ENCODE measurements at regions not wholly inside any gene's neighbourhood (a gene's known extent, or its start where the extent isn't known, plus 50 kb on each side); places are given as distances from the start of the nearest gene placed in this dataset.

DNA sequence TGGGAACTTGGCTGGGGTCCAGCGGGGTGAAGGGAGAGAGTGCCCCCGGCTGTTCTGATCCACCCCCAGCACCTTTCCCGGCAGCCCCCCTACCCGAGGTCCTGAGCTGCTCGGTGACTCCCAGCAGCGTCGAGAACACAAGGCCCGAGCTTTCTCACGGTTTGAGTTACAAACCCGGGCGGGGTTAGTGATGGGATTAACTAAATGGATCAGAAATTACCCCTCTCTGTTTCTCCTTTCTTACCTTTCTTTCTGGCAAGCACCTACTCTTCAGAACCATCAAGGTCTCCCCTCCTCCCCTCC is 139.4 kb upstream of the GPC1 start:
- TF ChIP-seq, protein P1, sequence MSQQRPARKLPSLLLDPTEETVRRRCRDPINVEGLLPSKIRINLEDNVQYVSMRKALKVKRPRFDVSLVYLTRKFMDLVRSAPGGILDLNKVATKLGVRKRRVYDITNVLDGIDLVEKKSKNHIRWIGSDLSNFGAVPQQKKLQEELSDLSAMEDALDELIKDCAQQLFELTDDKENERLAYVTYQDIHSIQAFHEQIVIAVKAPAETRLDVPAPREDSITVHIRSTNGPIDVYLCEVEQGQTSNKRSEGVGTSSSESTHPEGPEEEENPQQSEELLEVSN (IDR thresholded peaks at IDR 0.05) = no peak
- TF ChIP-seq KDM4A (IDR thresholded peaks at IDR 0.05; ENCODE audit: low read depth, low read length, severe bottlenecking) (no peak), HDAC6 (IDR thresholded peaks at IDR 0.05; ENCODE audit: low read depth, low read length) (no peak), ZNF274 (IDR thresholded peaks at IDR 0.05; ENCODE audit: borderline replicate concordance, extremely low read depth, low read length) (no peak)
- H3K23ac ChIP-seq (ENCODE audit: insufficient read length) = no peak overlapping the region
- no peak overlapping the region for H4K5ac ChIP-seq (ENCODE audit: insufficient read length, low read depth, low read length)
- no peak overlapping the region for H3K27ac ChIP-seq (ENCODE audit: low read depth, low read length)
- H2BK5ac ChIP-seq (ENCODE audit: low read depth, low read length) = no peak overlapping the region
- no peak overlapping the region for H3K56ac ChIP-seq (replicated peaks; ENCODE audit: insufficient read length, low read depth, low read length)
- POLR2A ChIA-PET (ENCODE audit: partially characterized antibody) = no interaction called here
- no peak overlapping the region for H3K9ac ChIP-seq (replicated peaks in 1 of 4; ENCODE audit: extremely low read depth in 1 of 4, low read depth in 3 of 4, low read length in 3 of 4)
- peaks cover 0 to 14% (median 9%) of the 10 kb centered on the region in 4 experiments; a peak in 5 of 7 replicates for H3K4me1 ChIP-seq (replicated peaks in 1 of 4; ENCODE audit: control insufficient read depth in 3 of 4, insufficient read depth in 4 of 4, low read length in 3 of 4)
- no peak for FAIRE-seq
- DNase-seq (ENCODE audit: low read depth in 1 of 2, low spot score in 2 of 2) = no peak
- H2BK20ac ChIP-seq (ENCODE audit: low read length) = no peak overlapping the region
- CTCF ChIA-PET (ENCODE audit: partially characterized antibody) = no interaction called here
- H3K4me2 ChIP-seq (ENCODE audit: insufficient read depth in 1 of 2, low read depth in 2 of 2, low read length in 2 of 2) = no peak overlapping the region
- H3K9me3 ChIP-seq (ENCODE audit: insufficient read depth in 2 of 2, low read depth in 1 of 2, low read length in 1 of 2) = no peaks in the 10 kb centered on the region
- H3K27me3 ChIP-seq (replicated peaks in 1 of 4; ENCODE audit: control insufficient read depth in 3 of 4, extremely low read depth in 1 of 4, insufficient read depth in 3 of 4, low read length in 3 of 4) = no peaks in the 10 kb centered on the region
- no peaks in the 10 kb centered on the region for H3K36me3 ChIP-seq (ENCODE audit: control insufficient read depth in 2 of 4, insufficient read depth in 4 of 4, low read length in 3 of 4)
- no peaks in the 10 kb centered on the region for H3K79me1 ChIP-seq (ENCODE audit: low read depth, low read length)
- H4K8ac ChIP-seq (ENCODE audit: extremely low read depth, insufficient read depth, low read length) = no peak overlapping the region
- H2AFZ ChIP-seq (ENCODE audit: low read length) = no peak overlapping the region
- no peak overlapping the region for H3K4ac ChIP-seq (replicated peaks; ENCODE audit: insufficient read length, low read depth, low read length)
- H4K20me1 ChIP-seq (replicated peaks in 1 of 2; ENCODE audit: control insufficient read depth in 1 of 2, insufficient read depth in 2 of 2, low read length in 2 of 2) = no peaks in the 10 kb centered on the region
- no peaks in the 10 kb centered on the region for H3K23me2 ChIP-seq (ENCODE audit: low read depth, low read length)
- H2BK120ac ChIP-seq (replicated peaks; ENCODE audit: low read depth, low read length) = no peak overlapping the region
- WGBS, 2 experiments (ENCODE audit: extremely low coverage in 1 of 2, insufficient coverage in 1 of 2, insufficient read length in 1 of 2, insufficient replicate concordance in 2 of 2, low coverage in 1 of 2, low lambda C conversion rate in 2 of 2, missing lambda C conversion rate in 1 of 2) = 86% methylated on average over 9 of the region's 11 CpGs; no CpG with 5 or more reads in 1 of the 2 experiments
- no peak overlapping the region for H4K91ac ChIP-seq (replicated peaks; ENCODE audit: insufficient read length, low read length)
- H3K18ac ChIP-seq (ENCODE audit: extremely low read depth, low read length) = no peak overlapping the region
- no peak overlapping the region for H2BK12ac ChIP-seq (ENCODE audit: low read depth, low read length)
- H3K14ac ChIP-seq (ENCODE audit: insufficient read length) = no peak overlapping the region
- no peak overlapping the region for H2BK15ac ChIP-seq (ENCODE audit: low read length)
- H3K79me2 ChIP-seq (ENCODE audit: control insufficient read depth in 1 of 2, insufficient read depth in 2 of 2, low read length in 2 of 2) = no peaks in the 10 kb centered on the region
- no peak overlapping the region for H3K4me3 ChIP-seq (ENCODE audit: extremely low read depth in 1 of 4, insufficient read depth in 2 of 4, low read depth in 3 of 4, low read length in 4 of 4)
- H2AK5ac ChIP-seq (ENCODE audit: low read depth, low read length) = no peak overlapping the region

All from H1 (cell line).